ENCODE measurements at regions not wholly inside any gene's neighbourhood (a gene's known extent, or its start where the extent isn't known, plus 50 kb on each side); places are given as distances from the start of the nearest gene placed in this dataset.
"Not testable (repeated sequence)": the region's sequence is repeated elsewhere in the genome, so short reads cannot be mapped to it uniquely, and the experiment has no call there.

- DNase-seq: no peak
Measured at GRCh38 chr1:199877526-199878384, 149.8 kb upstream of the NR5A2 start.

DNA sequence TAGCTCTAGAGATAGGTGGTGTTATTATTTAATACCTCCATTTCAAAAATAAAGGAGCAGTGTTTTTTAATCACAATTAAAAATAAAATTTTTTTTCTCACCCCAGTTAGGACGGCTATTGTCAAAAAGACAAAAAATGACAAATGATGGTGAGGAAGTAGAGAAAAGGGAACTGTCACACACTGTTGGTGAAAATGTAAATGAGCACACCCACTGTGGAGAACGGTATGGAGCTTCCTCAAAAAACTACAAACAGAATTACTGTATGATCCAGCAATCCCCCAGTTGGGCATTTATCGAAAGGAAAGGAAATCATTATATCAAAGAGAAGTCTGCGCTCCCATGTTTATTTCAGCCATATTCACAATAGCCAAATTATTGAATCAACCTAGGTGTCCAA lies 148.7 kb upstream of the NR5A2 start:
- DNase-seq: no peak

DNA sequence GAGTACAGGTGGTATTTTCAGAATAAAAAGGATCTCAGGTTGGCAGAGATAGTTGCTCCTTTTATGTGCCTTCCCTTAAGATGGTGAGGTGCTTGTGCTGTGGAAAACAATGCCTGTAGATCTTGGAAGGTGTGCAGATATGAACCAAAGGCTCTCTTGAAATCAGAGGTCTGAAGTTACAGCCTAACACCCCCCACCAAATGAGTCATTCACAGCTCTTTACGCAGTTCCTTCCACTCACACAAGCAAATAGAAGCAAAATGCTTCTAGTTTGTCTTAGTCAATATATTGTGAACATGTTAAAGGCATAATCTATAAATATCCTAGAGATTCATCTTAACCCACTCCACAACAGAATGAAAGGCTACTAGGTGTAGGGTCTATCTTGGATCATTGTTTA lies 128.9 kb upstream of the NR5A2 start:
- DNase-seq: no peak

GRCh38 chr1:199901341-199901740 lies 126.2 kb upstream of the NR5A2 start:
- no peak for DNase-seq

- DNase-seq: no peak
Measured at GRCh38 chr1:199907361-199907760, 120.1 kb upstream of the NR5A2 start.

DNA sequence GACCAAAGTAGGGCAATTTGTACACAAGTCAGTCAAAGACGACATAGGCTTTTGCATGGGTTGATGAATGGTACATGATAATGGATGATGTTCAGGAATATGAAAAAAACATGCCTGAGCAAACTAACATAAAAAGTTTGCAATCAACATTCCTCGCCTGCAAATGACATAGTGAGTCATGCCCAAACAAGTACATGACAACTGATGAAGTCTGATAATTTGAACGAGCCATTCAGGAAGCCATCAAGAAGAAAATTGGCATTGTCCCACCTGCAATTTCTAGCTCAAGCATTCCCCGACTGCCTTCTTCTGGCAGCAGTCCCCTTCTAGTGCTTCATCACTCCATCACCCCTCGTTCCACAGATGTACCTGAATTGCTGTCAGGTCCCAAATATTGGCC lies 118.4 kb upstream of the NR5A2 start:
- peak; percentile 9 for DNase-seq

DNA sequence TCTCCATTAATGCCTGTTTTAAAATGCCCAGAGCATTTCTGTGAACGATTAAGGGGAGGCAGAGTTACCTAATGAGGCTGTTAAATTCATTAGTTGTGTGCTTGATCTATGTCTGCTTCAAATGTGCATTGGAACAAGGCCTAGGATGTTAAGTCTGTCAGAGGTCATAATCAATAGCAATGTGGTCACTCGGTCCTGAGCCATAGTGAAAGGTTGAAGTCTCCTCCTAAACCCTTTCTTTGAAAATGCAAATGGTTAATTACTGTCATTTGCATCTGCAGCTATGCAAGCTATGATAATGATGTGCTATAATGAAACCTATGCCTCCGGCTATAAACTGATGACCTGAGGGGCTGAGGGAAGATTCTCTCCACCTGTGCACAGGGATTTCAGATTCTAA lies 114.2 kb upstream of the NR5A2 start:
- no peak for DNase-seq

DNA sequence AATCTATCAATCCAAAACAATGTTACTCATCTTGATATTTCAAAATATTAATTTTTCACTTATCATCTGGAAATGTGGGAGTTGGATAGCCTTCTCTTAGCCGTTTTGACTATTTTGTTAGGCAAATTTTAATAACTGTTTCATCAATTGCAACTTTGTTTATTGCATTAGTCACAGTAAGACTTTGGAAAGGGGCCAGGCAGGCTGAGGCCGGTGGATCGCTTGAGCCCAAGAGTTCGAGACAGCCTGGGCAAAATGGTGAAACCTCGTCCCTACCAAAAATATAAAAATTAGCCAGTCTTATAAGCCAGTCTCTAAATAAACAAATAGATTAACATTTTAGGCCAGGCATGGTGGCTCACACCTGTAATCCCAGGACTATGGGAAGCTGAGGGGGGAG lies 113.0 kb upstream of the NR5A2 start:
- no peak for DNase-seq

GRCh38 chr1:199918196-199918769 lies 109.2 kb upstream of the NR5A2 start:
- no peak for DNase-seq

- DNase-seq: no peak
Measured at GRCh38 chr1:199920635-199921034, 106.9 kb upstream of the NR5A2 start.

DNA sequence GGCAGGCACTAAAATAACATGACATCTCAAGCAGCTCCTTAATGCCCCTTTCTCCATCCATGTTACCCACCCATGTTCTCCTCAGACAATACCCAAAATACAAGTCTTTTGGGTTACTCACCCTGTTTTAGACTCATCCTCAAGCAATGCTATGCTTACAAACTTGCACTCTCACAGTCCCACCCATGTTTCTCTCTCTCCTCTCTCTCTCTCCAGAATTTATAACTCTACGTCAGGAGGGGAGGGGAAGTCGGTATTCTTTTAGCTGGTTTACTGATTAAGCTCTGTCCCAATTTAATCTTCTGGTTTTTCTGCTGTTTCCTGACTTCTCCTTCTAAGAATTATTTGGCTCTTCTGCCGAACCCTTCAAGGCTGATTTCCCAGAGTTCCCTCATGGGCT lies 98.0 kb upstream of the NR5A2 start:
- no peak for DNase-seq

DNA sequence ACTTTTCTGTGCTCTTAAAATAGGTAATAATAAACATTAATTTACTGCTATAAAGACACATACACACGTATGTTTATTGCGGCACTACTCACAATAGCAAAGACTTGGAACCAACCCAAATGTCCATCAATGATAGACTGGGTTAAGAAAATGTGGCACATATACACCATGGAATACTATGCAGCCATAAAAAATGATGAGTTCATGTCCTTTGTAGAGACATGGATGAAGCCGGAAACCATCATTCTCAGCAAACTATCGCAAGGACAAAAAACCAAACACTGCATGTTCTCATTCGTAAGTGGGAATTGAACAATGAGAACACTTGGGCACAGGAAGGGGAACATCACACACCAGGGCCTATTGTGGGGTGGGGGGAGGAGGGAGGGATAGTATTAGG lies 97.4 kb upstream of the NR5A2 start:
- not testable (repeated sequence) for DNase-seq

- no peak for DNase-seq
Measured at GRCh38 chr1:199931666-199932377, 95.7 kb upstream of the NR5A2 start.

DNA sequence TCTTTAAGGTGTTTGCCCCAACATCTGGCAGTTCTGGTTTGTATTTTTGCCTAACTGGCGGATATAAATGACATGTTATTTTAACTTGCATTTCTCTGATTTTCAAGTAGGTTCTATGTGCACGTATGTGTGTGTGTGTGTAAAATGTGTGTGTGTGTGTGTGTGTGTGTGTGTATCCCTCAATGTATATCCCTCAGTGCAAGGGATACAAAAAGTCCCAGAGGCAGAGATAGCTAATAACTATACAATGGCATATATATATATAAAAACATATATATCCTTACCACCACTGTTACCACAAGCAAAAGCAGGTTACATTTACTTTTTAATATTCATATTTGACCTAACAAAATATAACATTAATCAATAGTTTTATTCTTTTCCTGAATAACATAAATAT lies 95.0 kb upstream of the NR5A2 start:
- no peak for DNase-seq

DNA sequence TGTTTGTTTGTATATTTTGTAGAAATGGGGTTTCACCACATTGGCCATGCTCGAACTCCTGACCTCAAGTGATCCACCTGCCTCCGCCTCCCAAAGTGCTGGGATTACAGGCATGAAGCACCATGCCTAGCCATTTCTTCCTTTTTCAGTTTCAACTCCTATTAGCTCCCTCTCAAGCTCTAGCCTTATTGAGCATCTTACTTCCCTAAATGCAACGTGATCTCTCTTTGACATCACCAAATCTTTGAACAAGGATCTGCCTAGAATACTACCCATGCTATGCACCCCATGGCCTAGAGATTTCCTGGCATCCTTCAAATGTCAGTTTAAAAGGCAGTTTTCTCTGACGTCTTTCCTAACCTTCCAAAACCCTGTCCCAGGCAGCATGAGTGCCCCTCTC lies 91.1 kb upstream of the NR5A2 start:
- no peak for DNase-seq

DNA sequence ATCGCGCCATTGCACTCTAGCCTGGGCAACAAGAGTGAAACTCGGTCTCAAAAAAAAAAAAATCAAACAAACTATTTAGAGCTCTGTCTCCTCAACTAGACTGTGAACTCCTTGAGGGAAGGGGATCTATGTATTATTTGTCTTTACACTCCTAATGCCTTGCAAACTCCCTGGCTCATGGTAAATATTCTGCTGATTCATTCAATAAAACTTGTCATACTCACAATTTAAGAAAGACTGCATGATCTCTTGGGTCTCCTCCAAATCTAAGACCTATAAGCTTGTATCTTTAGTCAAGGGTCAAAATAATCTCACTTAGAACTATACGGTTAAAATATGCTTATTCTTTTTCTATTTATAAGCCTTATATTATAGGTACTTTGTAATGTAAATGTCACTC lies 90.3 kb upstream of the NR5A2 start:
- DNase-seq: no peak

- no peak for DNase-seq
Measured at GRCh38 chr1:199937661-199938060, 89.8 kb upstream of the NR5A2 start.

GRCh38 chr1:199944986-199945385 lies 82.5 kb upstream of the NR5A2 start:
- no peak for DNase-seq

DNA sequence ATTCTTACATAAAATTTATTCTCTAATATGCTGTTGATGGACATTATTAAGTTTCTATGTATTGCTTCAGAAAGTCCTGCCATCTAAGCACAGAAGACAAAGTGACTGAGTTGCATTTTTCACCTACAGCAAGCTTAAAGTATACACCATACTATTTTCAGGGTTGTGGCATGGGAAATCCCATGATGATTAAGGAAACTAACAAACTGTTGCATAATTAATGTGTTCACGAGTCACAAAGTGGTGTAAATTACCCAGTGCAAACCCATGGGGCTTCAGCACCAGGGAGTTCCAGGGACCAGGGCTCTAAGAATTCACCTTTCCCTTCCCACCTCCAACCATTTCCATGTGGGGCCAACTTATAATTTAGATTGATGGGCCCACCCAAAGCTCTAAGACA lies 81.9 kb upstream of the NR5A2 start:
- DNase-seq: no peak

- DNase-seq: no peak
Measured at GRCh38 chr1:199946305-199947155, 81.0 kb upstream of the NR5A2 start.

- DNase-seq: peak; percentile 3
Measured at GRCh38 chr1:199948587-199949280, 78.8 kb upstream of the NR5A2 start.

GRCh38 chr1:199951005-199951404 lies 76.5 kb upstream of the NR5A2 start:
- not testable (repeated sequence) for DNase-seq

- DNase-seq: no peak
Measured at GRCh38 chr1:199953651-199954050, 73.9 kb upstream of the NR5A2 start.
